Fibroblast of mammary gland (primary cell): ENCODE measurements at regions not wholly inside any gene's neighbourhood (a gene's known extent, or its start where the extent isn't known, plus 50 kb on each side); places are given as distances from the start of the nearest gene placed in this dataset.

Experiments
- DNase-seq: peaks from one replicate; pipeline ENCODE4 v3.0.0-alpha.2; 2010; ENCODE audit warnings: low read depth
- H3K4me3 ChIP-seq: 2 replicates; pipeline ENCODE4 v1.5.1; 2011; ENCODE audit warnings: low read depth, mild to moderate bottlenecking, low read length, moderate library complexity; ENCODE audit not compliant: control insufficient read depth
- CTCF ChIP-seq: conservative IDR thresholded peaks from 2 replicates; pipeline ENCODE4 v1.5.1; 2011; ENCODE audit warnings: low read depth, low read length, inconsistent platforms; ENCODE audit not compliant: control insufficient read depth, insufficient read depth

- H3K4me3 ChIP-seq: no peak overlapping the region
- no peak for TF ChIP-seq CTCF
- DNase-seq: no peak
These were observed 77.1 kb upstream of the PRR23E start for GRCh38 chr3:127115691-127116351.

GRCh38 chr3:127118366-127118765, 74.6 kb upstream of the PRR23E start:
- no peak overlapping the region for H3K4me3 ChIP-seq
- no peak for DNase-seq
- TF ChIP-seq CTCF: no peak

GRCh38 chr3:127119693-127120464, 73.1 kb upstream of the PRR23E start:
- no peak for TF ChIP-seq CTCF
- no peak for DNase-seq
- H3K4me3 ChIP-seq: no peak overlapping the region

- no peak overlapping the region for H3K4me3 ChIP-seq
- TF ChIP-seq CTCF: no peak
- no peak for DNase-seq
These were observed 71.9 kb upstream of the PRR23E start for GRCh38 chr3:127120851-127121647.

GRCh38 chr3:127121885-127122284, 71.0 kb upstream of the PRR23E start:
- DNase-seq: no peak
- TF ChIP-seq CTCF: no peak
- no peak overlapping the region for H3K4me3 ChIP-seq

GRCh38 chr3:127123533-127123932, 69.4 kb upstream of the PRR23E start:
- no peak overlapping the region for H3K4me3 ChIP-seq
- DNase-seq: no peak
- TF ChIP-seq CTCF: no peak
